ENCODE measurements at regions not wholly inside any gene's neighbourhood (a gene's known extent, or its start where the extent isn't known, plus 50 kb on each side); places are given as distances from the start of the nearest gene placed in this dataset.

- TF ChIP-seq CTCF (conservative IDR thresholded peaks at IDR 0.05): no peak
- TF ChIP-seq ZFX (IDR thresholded peaks at IDR 0.05): no peak
These were observed 77.1 kb upstream of the IPO9 start for GRCh38 chr1:201751872-201752271.

Data from C4-2B (cell line).